Fibroblast of mammary gland (primary cell): ENCODE measurements at regions not wholly inside any gene's neighbourhood (a gene's known extent, or its start where the extent isn't known, plus 50 kb on each side); places are given as distances from the start of the nearest gene placed in this dataset.

Source experiments
- DNase-seq: peaks from one replicate; pipeline ENCODE4 v3.0.0-alpha.2; 2010; ENCODE audit warnings: low read depth
- H3K4me3 ChIP-seq: 2 replicates; pipeline ENCODE4 v1.5.1; 2011; ENCODE audit warnings: low read depth, mild to moderate bottlenecking, low read length, moderate library complexity; ENCODE audit not compliant: control insufficient read depth
- CTCF ChIP-seq: conservative IDR thresholded peaks from 2 replicates; pipeline ENCODE4 v1.5.1; 2011; ENCODE audit warnings: low read depth, low read length, inconsistent platforms; ENCODE audit not compliant: control insufficient read depth, insufficient read depth

- H3K4me3 ChIP-seq = no peak overlapping the region
- no peak for TF ChIP-seq CTCF
- DNase-seq = no peak
Observed at GRCh38 chr5:146940295-146940694, 61.7 kb upstream of the PPP2R2B start.

GRCh38 chr5:146944019-146944418, 65.5 kb upstream of the PPP2R2B start:
- no peak for TF ChIP-seq CTCF
- no peak overlapping the region for H3K4me3 ChIP-seq
- DNase-seq = no peak

GRCh38 chr5:146944764-146945616, 66.4 kb upstream of the PPP2R2B start:
- TF ChIP-seq CTCF = no peak
- no peak overlapping the region for H3K4me3 ChIP-seq
- DNase-seq = no peak

GRCh38 chr5:146945617-146946084, 67.1 kb upstream of the PPP2R2B start:
- TF ChIP-seq CTCF = no peak

GRCh38 chr5:146947181-146947941, 68.8 kb upstream of the PPP2R2B start:
- TF ChIP-seq CTCF = peak; percentile 38
- no peak overlapping the region for H3K4me3 ChIP-seq
- peak; percentile 38 for DNase-seq

More at GRCh38 chr5:146945617-146946084, 67.1 kb upstream of the PPP2R2B start:
- DNase-seq = no peak
- no peak overlapping the region for H3K4me3 ChIP-seq

- no peak for DNase-seq
- TF ChIP-seq CTCF = no peak
- no peak overlapping the region for H3K4me3 ChIP-seq
Observed at GRCh38 chr5:146948666-146949065, 70.1 kb upstream of the PPP2R2B start.
